ENCODE measurements at regions not wholly inside any gene's neighbourhood (a gene's known extent, or its start where the extent isn't known, plus 50 kb on each side); places are given as distances from the start of the nearest gene placed in this dataset.

GRCh38 chr5:119896826-119897536, 267.6 kb downstream of the FAM170A start:
- no peak for DNase-seq (ENCODE audit: low spot score)
- TF ChIP-seq CTCF (IDR thresholded peaks at IDR 0.05; ENCODE audit: borderline replicate concordance, control extremely low read depth, extremely low read depth, insufficient read depth, missing control alignments): no peak
- in situ Hi-C loops (cut with MboI; ENCODE audit: low sequenced_read_pairs, unreplicated experiment): no loop called here

- in situ Hi-C loops (cut with MboI; ENCODE audit: low sequenced_read_pairs, unreplicated experiment): no loop called here
- no peak for TF ChIP-seq CTCF (IDR thresholded peaks at IDR 0.05; ENCODE audit: borderline replicate concordance, control extremely low read depth, extremely low read depth, insufficient read depth, missing control alignments)
- no peak for DNase-seq (ENCODE audit: low spot score)
Observed at GRCh38 chr5:119897537-119898370, 268.4 kb downstream of the FAM170A start.

GRCh38 chr5:119899981-119900380, 270.6 kb downstream of the FAM170A start:
- TF ChIP-seq CTCF (IDR thresholded peaks at IDR 0.05; ENCODE audit: borderline replicate concordance, control extremely low read depth, extremely low read depth, insufficient read depth, missing control alignments): no peak
- in situ Hi-C loops (cut with MboI; ENCODE audit: low sequenced_read_pairs, unreplicated experiment): no loop called here
- DNase-seq (ENCODE audit: low spot score): no peak

GRCh38 chr5:119902593-119902992, 273.2 kb downstream of the FAM170A start:
- no peak for TF ChIP-seq CTCF (IDR thresholded peaks at IDR 0.05; ENCODE audit: borderline replicate concordance, control extremely low read depth, extremely low read depth, insufficient read depth, missing control alignments)

GRCh38 chr5:119913425-119913824, 284.1 kb downstream of the FAM170A start:
- no peak for DNase-seq (ENCODE audit: low spot score)
- in situ Hi-C loops (cut with MboI; ENCODE audit: low sequenced_read_pairs, unreplicated experiment): no loop called here
- TF ChIP-seq CTCF (IDR thresholded peaks at IDR 0.05; ENCODE audit: borderline replicate concordance, control extremely low read depth, extremely low read depth, insufficient read depth, missing control alignments): no peak

More at GRCh38 chr5:119902593-119902992, 273.2 kb downstream of the FAM170A start:
- no peak for DNase-seq (ENCODE audit: low spot score)
- in situ Hi-C loops (cut with MboI; ENCODE audit: low sequenced_read_pairs, unreplicated experiment): no loop called here

- TF ChIP-seq CTCF (IDR thresholded peaks at IDR 0.05; ENCODE audit: borderline replicate concordance, control extremely low read depth, extremely low read depth, insufficient read depth, missing control alignments): no peak
- no peak for DNase-seq (ENCODE audit: low spot score)
- in situ Hi-C loops (cut with MboI; ENCODE audit: low sequenced_read_pairs, unreplicated experiment): no loop called here
Observed at GRCh38 chr5:119919279-119919678, 289.9 kb downstream of the FAM170A start.

All from GM13976 (cell line).